NCI-H2029 (cell line): ENCODE measurements at regions not wholly inside any gene's neighbourhood (a gene's known extent, or its start where the extent isn't known, plus 50 kb on each side); places are given as distances from the start of the nearest gene placed in this dataset.
"Not testable (repeated sequence)": the region's sequence is repeated elsewhere in the genome, so short reads cannot be mapped to it uniquely, and the experiment has no call there.

Experiments used
- DNase-seq: peaks from one replicate; lab custom pipeline; 2025; lab: John Stamatoyannopoulos, UW

- DNase-seq: no peak
Measured at GRCh38 chr5:147081311-147081764, 153.5 kb upstream of the STK32A start.

GRCh38 chr5:147084702-147085101, 150.1 kb upstream of the STK32A start:
- no peak for DNase-seq

DNA sequence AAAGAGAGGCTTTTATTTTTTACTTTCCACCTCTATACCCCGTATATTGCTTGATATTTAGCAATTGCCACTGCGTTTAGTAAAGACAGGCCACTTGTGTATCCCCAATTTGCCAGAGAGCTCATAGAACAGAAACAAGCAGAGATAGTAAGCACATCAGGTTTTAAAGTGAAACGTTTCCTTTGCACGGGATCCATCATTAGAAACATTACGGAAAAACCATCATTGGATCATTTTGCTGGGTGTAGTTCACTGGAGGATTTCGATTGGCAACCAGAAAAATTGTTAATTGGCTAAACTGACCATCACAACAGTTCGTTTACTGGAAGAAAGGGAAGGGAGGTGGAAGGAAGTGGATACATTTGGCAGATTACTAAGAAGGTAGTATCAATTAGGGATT, 149.4 kb upstream of the STK32A start:
- no peak for DNase-seq

DNA sequence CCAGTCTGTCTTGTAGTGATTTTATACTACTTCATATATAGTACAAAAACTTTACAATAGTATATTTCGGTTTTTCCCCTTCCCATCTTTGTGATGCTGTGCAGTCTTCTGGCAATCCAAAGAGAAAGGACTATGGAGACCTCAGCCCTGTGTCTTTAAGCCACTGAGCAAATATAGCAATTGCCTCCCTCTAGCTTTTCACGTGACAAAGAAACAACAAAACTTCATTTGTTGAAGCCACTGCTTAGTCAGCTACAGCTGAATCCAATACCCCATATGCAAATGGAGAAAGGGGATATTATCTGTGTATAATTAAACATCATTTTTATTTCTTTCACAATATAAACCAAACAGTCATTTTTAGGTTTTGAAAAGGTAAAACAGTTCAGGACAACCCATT, 142.8 kb upstream of the STK32A start:
- no peak for DNase-seq

DNA sequence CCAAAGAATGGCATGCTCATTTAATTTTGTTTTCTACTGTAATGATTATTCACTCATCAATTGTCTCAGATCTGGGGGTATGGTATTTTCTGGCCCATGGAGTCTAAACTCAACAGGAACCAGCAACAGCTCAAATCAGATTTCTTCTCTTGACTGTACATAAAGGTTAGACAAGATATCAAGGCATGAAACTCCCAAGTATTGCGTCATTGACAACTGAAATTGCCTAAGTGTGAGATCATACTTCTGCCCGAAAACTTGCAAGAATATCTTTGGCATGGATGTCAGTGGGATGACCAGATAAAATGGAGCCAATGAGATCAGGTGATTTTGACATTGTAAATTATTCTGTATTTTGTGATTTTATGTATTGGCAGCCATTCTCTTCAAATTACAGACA, 141.7 kb upstream of the STK32A start:
- DNase-seq: no peak

DNA sequence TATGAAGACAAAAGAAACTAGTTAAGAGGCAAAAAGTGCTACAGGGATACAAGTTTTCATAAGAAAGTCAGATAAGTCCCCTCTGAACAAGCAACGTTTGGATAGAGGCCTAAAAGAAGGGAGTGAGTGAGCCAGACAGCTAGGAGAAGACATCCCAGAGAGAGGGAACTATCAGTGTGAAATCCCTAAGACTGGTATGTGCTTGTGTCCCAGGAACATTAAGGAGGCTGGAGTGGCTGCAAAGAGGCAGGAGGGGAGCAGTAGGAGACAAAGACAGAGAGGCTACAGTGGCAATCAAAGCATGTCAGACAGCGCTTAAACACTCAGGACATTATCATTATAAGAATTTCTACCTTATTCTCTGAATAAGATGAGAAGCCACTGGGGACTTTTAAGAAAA, 139.1 kb upstream of the STK32A start:
- DNase-seq: no peak

DNA sequence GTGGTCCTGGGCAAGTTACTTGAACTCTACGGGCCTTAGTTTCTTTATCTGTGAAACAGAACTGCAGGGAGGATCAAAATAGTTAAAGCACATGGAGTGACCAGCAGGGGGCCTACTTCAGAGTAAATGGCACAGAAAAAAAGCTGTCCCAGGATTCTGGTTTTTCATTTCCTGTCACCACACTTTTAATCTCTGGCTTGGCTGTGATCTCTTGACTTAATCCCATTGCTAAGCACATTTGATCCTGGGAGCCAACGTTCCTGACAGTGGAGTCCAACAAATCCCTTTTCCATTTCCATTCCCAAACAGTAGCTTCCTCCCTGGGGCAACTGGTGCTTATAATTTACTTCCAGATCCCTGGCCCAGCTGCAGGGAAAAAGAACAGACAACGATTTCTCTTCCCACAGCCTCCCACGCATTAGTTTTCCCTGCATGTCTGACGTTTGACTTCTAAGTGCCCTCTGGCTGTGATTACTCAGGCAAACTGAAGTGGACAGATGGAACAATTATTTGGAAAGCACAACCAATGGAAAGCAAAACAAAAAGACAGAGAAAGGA, 136.5 kb upstream of the STK32A start:
- DNase-seq: peak; percentile 83

GRCh38 chr5:147101659-147102369, 133.0 kb upstream of the STK32A start:
- no peak for DNase-seq

GRCh38 chr5:147112899-147113298, 121.9 kb upstream of the STK32A start:
- no peak for DNase-seq

GRCh38 chr5:147113967-147114366, 120.9 kb upstream of the STK32A start:
- no peak for DNase-seq

DNA sequence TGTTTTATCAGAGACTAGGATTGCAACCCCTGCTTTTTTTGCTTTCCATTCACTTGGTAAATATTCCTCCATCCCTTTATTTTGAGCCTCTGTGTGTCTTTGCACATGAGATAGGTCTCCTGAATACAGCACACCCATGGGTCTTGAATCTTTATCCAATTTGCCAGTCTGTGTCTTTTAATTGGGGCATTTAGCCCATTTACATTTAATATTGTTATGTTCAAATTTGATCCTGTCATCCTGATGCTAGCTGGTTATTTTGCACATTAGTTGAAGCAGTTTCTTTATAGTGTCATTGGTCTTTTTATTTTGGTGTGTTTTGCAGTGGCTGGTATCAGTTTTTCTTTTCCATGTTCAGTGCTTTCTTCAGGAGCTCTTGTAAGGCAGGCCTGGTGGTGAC, 95.1 kb upstream of the STK32A start:
- not testable (repeated sequence) for DNase-seq

DNA sequence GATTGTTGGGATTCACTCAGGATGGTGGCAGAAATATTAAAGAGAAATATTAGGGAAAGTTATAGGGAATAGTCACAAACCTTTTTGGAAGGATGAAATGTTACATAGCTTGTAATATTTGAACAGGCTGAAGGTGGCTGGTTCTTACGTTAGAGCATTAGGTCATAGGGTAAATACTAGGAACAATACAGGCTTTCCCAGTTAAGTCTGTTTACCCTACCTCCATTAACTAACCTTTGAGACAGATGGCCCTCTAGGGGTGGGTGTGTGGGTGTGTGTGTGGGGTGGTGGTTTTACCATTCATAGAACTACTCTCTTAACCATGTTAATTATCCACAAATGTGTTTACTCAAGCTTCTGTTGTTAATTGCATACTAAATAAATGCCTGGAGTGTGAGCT, 94.3 kb upstream of the STK32A start:
- DNase-seq: peak; percentile 91

- not testable (repeated sequence) for DNase-seq
Measured at GRCh38 chr5:147141580-147141979, 93.2 kb upstream of the STK32A start.

DNA sequence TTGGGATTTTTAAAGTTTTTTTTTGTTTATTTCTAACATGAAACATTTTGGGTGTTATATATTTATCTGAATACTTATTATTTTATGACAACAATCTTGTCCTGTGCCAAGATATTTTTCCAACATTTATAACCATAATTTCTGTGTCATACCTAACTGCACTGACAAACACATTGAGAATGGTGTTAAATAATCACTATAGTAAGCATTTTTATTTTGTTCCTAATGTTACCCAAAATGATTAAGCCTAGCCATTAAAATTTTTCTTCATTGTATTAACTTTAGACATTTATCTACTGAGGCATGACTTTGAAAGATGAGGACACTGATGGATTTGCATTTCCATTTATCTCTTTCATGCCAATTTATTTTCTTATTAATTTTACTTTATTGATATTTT, 91.6 kb upstream of the STK32A start:
- DNase-seq: no peak

- DNase-seq: no peak
Measured at GRCh38 chr5:147145328-147145727, 89.5 kb upstream of the STK32A start.

- no peak for DNase-seq
Measured at GRCh38 chr5:147148715-147149114, 86.1 kb upstream of the STK32A start.

GRCh38 chr5:147152086-147152485, 82.7 kb upstream of the STK32A start:
- no peak for DNase-seq

DNA sequence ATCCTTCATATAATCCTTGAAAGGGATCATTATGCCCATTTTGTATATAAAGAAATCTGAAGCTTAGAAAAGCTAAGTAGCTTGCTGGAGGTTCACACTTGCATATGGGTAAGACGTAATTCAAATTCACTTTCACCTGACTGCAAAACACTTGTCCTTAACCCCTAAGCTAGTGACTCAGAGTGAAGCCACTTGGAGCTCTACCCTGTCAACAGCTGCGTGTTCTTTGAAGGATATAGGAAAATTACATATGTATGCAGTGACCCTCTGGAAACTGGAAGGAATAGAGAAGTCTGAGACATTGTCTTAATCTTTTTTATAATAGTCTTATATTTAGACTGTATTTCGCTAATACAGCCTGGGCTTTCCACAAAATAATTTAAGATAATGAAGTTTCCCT, 80.0 kb upstream of the STK32A start:
- DNase-seq: no peak

- no peak for DNase-seq
Measured at GRCh38 chr5:147156012-147156411, 78.8 kb upstream of the STK32A start.

- no peak for DNase-seq
Measured at GRCh38 chr5:147160902-147161700, 73.7 kb upstream of the STK32A start.

DNA sequence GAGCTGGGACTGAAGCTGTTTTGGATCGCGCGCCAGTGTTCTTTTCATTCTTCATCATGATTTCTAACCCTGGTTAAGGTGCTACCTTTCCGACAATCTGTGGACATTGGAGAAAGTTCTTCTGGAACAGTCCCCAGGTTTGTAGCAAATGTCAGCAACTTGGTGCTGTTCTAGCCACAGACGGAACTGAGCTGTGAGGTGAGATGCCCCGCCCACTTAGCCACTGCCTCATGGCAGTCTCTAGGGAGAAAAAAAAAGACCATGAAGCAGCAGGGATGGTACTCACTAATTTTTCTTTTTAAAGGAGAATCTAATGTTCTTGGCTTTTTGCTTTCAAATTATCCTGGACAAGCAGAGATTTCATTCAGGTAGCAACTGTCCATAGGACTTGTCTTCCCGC, 72.1 kb upstream of the STK32A start:
- no peak for DNase-seq

DNA sequence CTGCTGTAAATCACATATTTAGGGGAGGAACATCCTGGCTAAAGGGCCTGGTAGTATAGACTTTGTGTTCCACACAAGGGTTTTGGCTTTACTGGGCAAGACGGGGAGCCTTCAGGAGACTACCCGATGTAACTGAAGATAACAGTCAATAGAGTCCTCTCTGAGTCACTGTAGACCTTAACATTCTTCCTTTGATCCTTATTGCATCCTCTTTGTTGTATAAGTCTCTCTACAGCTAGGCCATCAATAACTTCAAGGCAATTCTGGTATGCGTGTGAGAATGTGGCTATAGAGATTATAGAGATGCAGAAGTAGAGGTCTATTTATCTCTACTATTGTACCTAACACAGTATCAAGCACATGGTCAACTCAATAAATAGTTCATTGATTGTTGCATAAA, 67.3 kb upstream of the STK32A start:
- DNase-seq: no peak
